ENCODE measurements at regions not wholly inside any gene's neighbourhood (a gene's known extent, or its start where the extent isn't known, plus 50 kb on each side); places are given as distances from the start of the nearest gene placed in this dataset.

- DNase-seq, result no peak
- H3K36me3 ChIP-seq (ENCODE audit: control insufficient read depth, insufficient read depth, low read length), result no peaks in the 10 kb centered on the region
Observed at GRCh38 chr21:35373998-35374397, 324.9 kb upstream of the RUNX1 start.

GRCh38 chr21:35372201-35372600, 323.1 kb upstream of the RUNX1 start:
- intact Hi-C loops (cut with micrococcal nuclease), result loop anchor here (10.0 kb wide), 1 partner anchor 57 kb away; no protein-coding TSS in a partner anchor
- H3K4me1 ChIP-seq (ENCODE audit: control insufficient read depth, insufficient read depth, low read length), result no peaks in the 10 kb centered on the region
- H3K4me3 ChIP-seq (ENCODE audit: low read length), result no peak overlapping the region
- no peaks in the 10 kb centered on the region for H3K36me3 ChIP-seq (ENCODE audit: control insufficient read depth, insufficient read depth, low read length)
- Mint-ChIP-seq H3K4me1 (no peaks in the 10 kb centered on the region), H3K9me3 (no peaks in the 10 kb centered on the region), H3K27ac (no peak overlapping the region), H3K4me3 (no peak overlapping the region), H3K36me3 (no peaks in the 10 kb centered on the region), H3K27me3 (ENCODE audit: low read depth in 2 of 2) (peaks cover 0 to 2% of the 10 kb centered on the region in 2 donors)
- ATAC-seq (no peak), DNase-seq (no peak)
- no peak overlapping the region for H3K27ac ChIP-seq (ENCODE audit: low read length)
- 97% methylated on average over 4 of the region's 5 CpGs for WGBS (ENCODE audit: insufficient coverage)
- H3K27me3 ChIP-seq (ENCODE audit: control insufficient read depth, insufficient read depth, low read length), result no peaks in the 10 kb centered on the region
- H3K9me3 ChIP-seq (ENCODE audit: control insufficient read depth, insufficient read depth, low read length), result no peaks in the 10 kb centered on the region
- no peak for TF ChIP-seq CTCF (IDR thresholded peaks at IDR 0.05)

More at GRCh38 chr21:35373998-35374397, 324.9 kb upstream of the RUNX1 start:
- H3K9me3 ChIP-seq (ENCODE audit: control insufficient read depth, insufficient read depth, low read length), result no peaks in the 10 kb centered on the region
- no peak overlapping the region for H3K4me3 Mint-ChIP-seq
- no CpG with 5 or more reads among the region's 2 CpGs for WGBS (ENCODE audit: insufficient coverage)
- H3K27ac ChIP-seq (ENCODE audit: low read length), result no peak overlapping the region
- no peak for ATAC-seq
- H3K27ac Mint-ChIP-seq, result no peak overlapping the region
- no peaks in the 10 kb centered on the region for H3K9me3 Mint-ChIP-seq
- H3K4me3 ChIP-seq (ENCODE audit: low read length), result no peak overlapping the region
- H3K4me1 Mint-ChIP-seq, result no peaks in the 10 kb centered on the region
- H3K27me3 Mint-ChIP-seq (ENCODE audit: low read depth in 2 of 2), result peaks cover 0 to 2% of the 10 kb centered on the region in 2 donors
- H3K4me1 ChIP-seq (ENCODE audit: control insufficient read depth, insufficient read depth, low read length), result no peaks in the 10 kb centered on the region
- no peak for TF ChIP-seq CTCF (IDR thresholded peaks at IDR 0.05)
- H3K36me3 Mint-ChIP-seq, result no peaks in the 10 kb centered on the region
- H3K27me3 ChIP-seq (ENCODE audit: control insufficient read depth, insufficient read depth, low read length), result no peaks in the 10 kb centered on the region
- intact Hi-C loops (cut with micrococcal nuclease), result loop anchor here (10.0 kb wide), 1 partner anchor 59 kb away; no protein-coding TSS in a partner anchor

GRCh38 chr21:35370671-35371070, 321.6 kb upstream of the RUNX1 start:
- intact Hi-C loops (cut with micrococcal nuclease), result loop anchor here (10.0 kb wide), 1 partner anchor 56 kb away; no protein-coding TSS in a partner anchor
- H3K27ac ChIP-seq (ENCODE audit: low read length), result no peak overlapping the region
- H3K4me1 ChIP-seq (ENCODE audit: control insufficient read depth, insufficient read depth, low read length), result no peaks in the 10 kb centered on the region
- WGBS (ENCODE audit: insufficient coverage), result over 99% methylated on average over 4 of the region's 4 CpGs
- Mint-ChIP-seq H3K4me3 (no peak overlapping the region), H3K4me1 (no peaks in the 10 kb centered on the region), H3K27ac (no peak overlapping the region), H3K9me3 (no peaks in the 10 kb centered on the region), H3K27me3 (ENCODE audit: low read depth in 2 of 2) (no peaks in the 10 kb centered on the region), H3K36me3 (no peaks in the 10 kb centered on the region)
- no peak for DNase-seq
- no peaks in the 10 kb centered on the region for H3K9me3 ChIP-seq (ENCODE audit: control insufficient read depth, insufficient read depth, low read length)
- ATAC-seq, result no peak
- no peaks in the 10 kb centered on the region for H3K27me3 ChIP-seq (ENCODE audit: control insufficient read depth, insufficient read depth, low read length)
- TF ChIP-seq CTCF (IDR thresholded peaks at IDR 0.05), result no peak
- no peak overlapping the region for H3K4me3 ChIP-seq (ENCODE audit: low read length)
- no peaks in the 10 kb centered on the region for H3K36me3 ChIP-seq (ENCODE audit: control insufficient read depth, insufficient read depth, low read length)

GRCh38 chr21:35370071-35370470, 321.0 kb upstream of the RUNX1 start:
- Histone ChIP-seq H3K9me3 (ENCODE audit: control insufficient read depth, insufficient read depth, low read length) (no peaks in the 10 kb centered on the region), H3K27ac (ENCODE audit: low read length) (no peak overlapping the region), H3K27me3 (ENCODE audit: control insufficient read depth, insufficient read depth, low read length) (no peaks in the 10 kb centered on the region), H3K4me1 (ENCODE audit: control insufficient read depth, insufficient read depth, low read length) (no peaks in the 10 kb centered on the region), H3K36me3 (ENCODE audit: control insufficient read depth, insufficient read depth, low read length) (no peaks in the 10 kb centered on the region), H3K4me3 (ENCODE audit: low read length) (no peak overlapping the region)
- Mint-ChIP-seq H3K27me3 (ENCODE audit: low read depth in 2 of 2) (no peaks in the 10 kb centered on the region), H3K4me3 (no peak overlapping the region), H3K4me1 (no peaks in the 10 kb centered on the region), H3K27ac (no peak overlapping the region), H3K36me3 (no peaks in the 10 kb centered on the region), H3K9me3 (no peaks in the 10 kb centered on the region)
- intact Hi-C loops (cut with micrococcal nuclease), result loop anchor here (10.0 kb wide), 1 partner anchor 55 kb away; no protein-coding TSS in a partner anchor
- WGBS (ENCODE audit: insufficient coverage), result 100% methylated on average over 3 of the region's 3 CpGs
- DNase-seq (no peak), ATAC-seq (no peak)
- no peak for TF ChIP-seq CTCF (IDR thresholded peaks at IDR 0.05)

All from natural killer cell (primary cell).